ENCODE measurements at regions not wholly inside any gene's neighbourhood (a gene's known extent, or its start where the extent isn't known, plus 50 kb on each side); places are given as distances from the start of the nearest gene placed in this dataset.
A peak's percentile ranks its signal among the peaks of the same experiment; 100 is the strongest.

- TF ChIP-seq CTCF (IDR thresholded peaks at IDR 0.05; ENCODE audit: partially characterized antibody, unreplicated experiment), result no peak
- no peak for DNase-seq
- no peak overlapping the region for H3K27ac Mint-ChIP-seq (ENCODE audit: unreplicated experiment)
- peaks cover 18% of the 10 kb centered on the region for H3K9me3 Mint-ChIP-seq (ENCODE audit: unreplicated experiment)
- H3K4me3 Mint-ChIP-seq (ENCODE audit: unreplicated experiment), result no peak overlapping the region
- H3K36me3 Mint-ChIP-seq (ENCODE audit: unreplicated experiment), result peaks cover 5% of the 10 kb centered on the region
- peaks cover 31% of the 10 kb centered on the region for H3K4me1 Mint-ChIP-seq (ENCODE audit: low read depth, unreplicated experiment)
- H3K27me3 Mint-ChIP-seq (ENCODE audit: unreplicated experiment), result peaks cover 17% of the 10 kb centered on the region
These were observed 96.4 kb downstream of the CMPK2 start for GRCh38 chr2:6769346-6769745.

- H3K27ac Mint-ChIP-seq (ENCODE audit: unreplicated experiment), result no peak overlapping the region
- H3K9me3 Mint-ChIP-seq (ENCODE audit: unreplicated experiment), result peaks cover 18% of the 10 kb centered on the region
- TF ChIP-seq CTCF (IDR thresholded peaks at IDR 0.05; ENCODE audit: partially characterized antibody, unreplicated experiment), result no peak
- H3K4me3 Mint-ChIP-seq (ENCODE audit: unreplicated experiment), result no peak overlapping the region
- H3K27me3 Mint-ChIP-seq (ENCODE audit: unreplicated experiment), result peaks cover 17% of the 10 kb centered on the region
- peaks cover 5% of the 10 kb centered on the region for H3K36me3 Mint-ChIP-seq (ENCODE audit: unreplicated experiment)
- no peak for DNase-seq
- peaks cover 31% of the 10 kb centered on the region for H3K4me1 Mint-ChIP-seq (ENCODE audit: low read depth, unreplicated experiment)
These were observed 95.7 kb downstream of the CMPK2 start for GRCh38 chr2:6770006-6770405.

GRCh38 chr2:6771634-6772611 is 93.8 kb downstream of the CMPK2 start:
- DNase-seq, result peak; percentile 87
- Mint-ChIP-seq H3K27ac (ENCODE audit: unreplicated experiment) (peak overlapping the region; percentile 99), H3K4me3 (ENCODE audit: unreplicated experiment) (peak overlapping the region; percentile 91), H3K36me3 (ENCODE audit: unreplicated experiment) (no peaks in the 10 kb centered on the region), H3K4me1 (ENCODE audit: low read depth, unreplicated experiment) (peaks cover 30% of the 10 kb centered on the region), H3K27me3 (ENCODE audit: unreplicated experiment) (peaks cover 17% of the 10 kb centered on the region), H3K9me3 (ENCODE audit: unreplicated experiment) (peaks cover 18% of the 10 kb centered on the region)
- peak; percentile 29 for TF ChIP-seq CTCF (IDR thresholded peaks at IDR 0.05; ENCODE audit: partially characterized antibody, unreplicated experiment)

GRCh38 chr2:6773007-6773693 is 92.6 kb downstream of the CMPK2 start:
- peaks cover 17% of the 10 kb centered on the region for H3K27me3 Mint-ChIP-seq (ENCODE audit: unreplicated experiment)
- H3K4me3 Mint-ChIP-seq (ENCODE audit: unreplicated experiment), result peak overlapping the region; percentile 74
- no peaks in the 10 kb centered on the region for H3K36me3 Mint-ChIP-seq (ENCODE audit: unreplicated experiment)
- TF ChIP-seq CTCF (IDR thresholded peaks at IDR 0.05; ENCODE audit: partially characterized antibody, unreplicated experiment), result peak; percentile 99
- H3K27ac Mint-ChIP-seq (ENCODE audit: unreplicated experiment), result peak overlapping the region; percentile 99
- DNase-seq, result peak; percentile 92
- H3K4me1 Mint-ChIP-seq (ENCODE audit: low read depth, unreplicated experiment), result peaks cover 30% of the 10 kb centered on the region
- H3K9me3 Mint-ChIP-seq (ENCODE audit: unreplicated experiment), result peaks cover 21% of the 10 kb centered on the region

All from glutamatergic neuron (in vitro differentiated cells).